ENCODE measurements at regions not wholly inside any gene's neighbourhood (a gene's known extent, or its start where the extent isn't known, plus 50 kb on each side); places are given as distances from the start of the nearest gene placed in this dataset.

- Histone ChIP-seq H3K9me3 (ENCODE audit: control insufficient read depth in 4 of 4, insufficient read depth in 3 of 4, low read length in 3 of 4) (no peaks in the 10 kb centered on the region), H3K27ac (ENCODE audit: low read depth in 1 of 2, low read length in 1 of 2) (no peak overlapping the region), H3K4me3 (no peak overlapping the region), H3K27me3 (ENCODE audit: control insufficient read depth in 3 of 3, insufficient read depth in 3 of 3, low read length in 2 of 3) (no peaks in the 10 kb centered on the region), H3K9ac (ENCODE audit: insufficient read depth in 1 of 2, low read length in 2 of 2) (no peak overlapping the region), H3K36me3 (ENCODE audit: control insufficient read depth in 4 of 4, insufficient read depth in 4 of 4, low read length in 4 of 4) (no peaks in the 10 kb centered on the region), H3K4me1 (ENCODE audit: control insufficient read depth in 5 of 5, insufficient read depth in 5 of 5, low read length in 5 of 5) (peaks cover 0 to 8% (median 0%) of the 10 kb centered on the region in 5 donors)
- TF ChIP-seq CTCF (IDR thresholded peaks at IDR 0.05; ENCODE audit: control extremely low read depth, extremely low read depth), result no peak
- no peak for ATAC-seq (ENCODE audit: insufficient read depth, low FRiP score)
- DNase-seq, result no peak
- WGBS, 2 donors, result 50 to 56% methylated on average over 1 of the region's 1 CpG
These were observed 162.0 kb upstream of the SETBP1 start for GRCh38 chr18:44518666-44519065.

GRCh38 chr18:44520981-44521667 lies 159.6 kb upstream of the SETBP1 start:
- H3K36me3 ChIP-seq (ENCODE audit: control insufficient read depth in 4 of 4, insufficient read depth in 4 of 4, low read length in 4 of 4), result no peaks in the 10 kb centered on the region
- no peak for ATAC-seq (ENCODE audit: insufficient read depth, low FRiP score)
- no peak overlapping the region for H3K4me3 ChIP-seq
- H3K4me1 ChIP-seq (ENCODE audit: control insufficient read depth in 5 of 5, insufficient read depth in 5 of 5, low read length in 5 of 5), result peaks cover 0 to 8% (median 0%) of the 10 kb centered on the region in 5 donors
- no peak for DNase-seq
- no peak overlapping the region for H3K9ac ChIP-seq (ENCODE audit: insufficient read depth in 1 of 2, low read length in 2 of 2)
- no peak overlapping the region for H3K27ac ChIP-seq (ENCODE audit: low read depth in 1 of 2, low read length in 1 of 2)
- TF ChIP-seq CTCF (IDR thresholded peaks at IDR 0.05; ENCODE audit: control extremely low read depth, extremely low read depth), result no peak
- 90 to 92% methylated on average over 3 of the region's 3 CpGs for WGBS, 2 donors
- no peaks in the 10 kb centered on the region for H3K9me3 ChIP-seq (ENCODE audit: control insufficient read depth in 4 of 4, insufficient read depth in 3 of 4, low read length in 3 of 4)
- no peaks in the 10 kb centered on the region for H3K27me3 ChIP-seq (ENCODE audit: control insufficient read depth in 3 of 3, insufficient read depth in 3 of 3, low read length in 2 of 3)

GRCh38 chr18:44521668-44522022 lies 159.0 kb upstream of the SETBP1 start:
- TF ChIP-seq CTCF (IDR thresholded peaks at IDR 0.05; ENCODE audit: control extremely low read depth, extremely low read depth), result no peak
- Histone ChIP-seq H3K36me3 (ENCODE audit: control insufficient read depth in 4 of 4, insufficient read depth in 4 of 4, low read length in 4 of 4) (no peaks in the 10 kb centered on the region), H3K9me3 (ENCODE audit: control insufficient read depth in 4 of 4, insufficient read depth in 3 of 4, low read length in 3 of 4) (no peaks in the 10 kb centered on the region), H3K9ac (ENCODE audit: insufficient read depth in 1 of 2, low read length in 2 of 2) (no peak overlapping the region), H3K4me3 (no peak overlapping the region), H3K27me3 (ENCODE audit: control insufficient read depth in 3 of 3, insufficient read depth in 3 of 3, low read length in 2 of 3) (no peaks in the 10 kb centered on the region), H3K27ac (ENCODE audit: low read depth in 1 of 2, low read length in 1 of 2) (no peak overlapping the region), H3K4me1 (ENCODE audit: control insufficient read depth in 5 of 5, insufficient read depth in 5 of 5, low read length in 5 of 5) (peaks cover 0 to 4% (median 0%) of the 10 kb centered on the region in 5 donors)
- no peak for DNase-seq
- ATAC-seq (ENCODE audit: insufficient read depth, low FRiP score), result no peak

All from lung (tissue), 11 donors.